HEK293 (cell line): ENCODE measurements at regions not wholly inside any gene's neighbourhood (a gene's known extent, or its start where the extent isn't known, plus 50 kb on each side); places are given as distances from the start of the nearest gene placed in this dataset.
"Not testable (repeated sequence)": the region's sequence is repeated elsewhere in the genome, so short reads cannot be mapped to it uniquely, and the experiment has no call there.

ENCODE experiments used
- ATF2 ChIP-seq: fragments of 450-650 bp; formaldehyde crosslinking; IDR thresholded peaks from 2 replicates; pipeline ENCODE4 v1.5.1; 2016; ENCODE audit warnings: missing biosample characterization, missing genetic modification characterization, low read depth
- CTCF ChIP-seq: fragments of 450-650 bp; formaldehyde crosslinking; IDR thresholded peaks from 2 replicates; pipeline ENCODE4 v1.5.1; 2016; ENCODE audit warnings: missing biosample characterization, missing genetic modification characterization
- MZF1 ChIP-seq: fragments of 450-650 bp; formaldehyde crosslinking; IDR thresholded peaks from 2 replicates; pipeline ENCODE4 v1.5.1; 2017; ENCODE audit warnings: missing biosample characterization, missing genetic modification characterization, borderline replicate concordance
- OVOL3 ChIP-seq: fragments of 450-650 bp; formaldehyde crosslinking; IDR thresholded peaks from 2 replicates; pipeline ENCODE4 v1.5.1; 2016; ENCODE audit warnings: missing biosample characterization, missing genetic modification characterization
- REST ChIP-seq: fragments of 450-650 bp; formaldehyde crosslinking; IDR thresholded peaks from 2 replicates; pipeline ENCODE4 v1.5.1; 2016; ENCODE audit warnings: missing biosample characterization, missing genetic modification characterization
- YY1 ChIP-seq: fragments of 450-650 bp; formaldehyde crosslinking; IDR thresholded peaks from 2 replicates; pipeline ENCODE4 v1.5.1; 2018; ENCODE audit warnings: missing biosample characterization, missing genetic modification characterization
- ZNF18 ChIP-seq: fragments of 450-650 bp; formaldehyde crosslinking; IDR thresholded peaks from 2 replicates; pipeline ENCODE4 v1.5.1; 2016; ENCODE audit warnings: missing biosample characterization, missing genetic modification characterization
- ZNF211 ChIP-seq: fragments of 450-650 bp; formaldehyde crosslinking; IDR thresholded peaks from 2 replicates; pipeline ENCODE4 v1.5.1; 2016; ENCODE audit warnings: low read depth, missing biosample characterization, missing genetic modification characterization
- ZNF274 ChIP-seq, 2 experiments: fragments of 200-500 bp in 1 of 2; fragments of 450-650 bp in 1 of 2; sonication (Bioruptor generic) in 1 of 2; formaldehyde crosslinking in 1 of 2; IDR thresholded peaks; 2 replicates each; pipeline versions ENCODE4 v1.5.1 to v1.6.1; 2014 to 2016; ENCODE audit warnings: borderline replicate concordance in 1 of 2, inconsistent platforms in 1 of 2, low read length in 1 of 2, missing biosample characterization in 1 of 2, missing genetic modification characterization in 1 of 2
- ZNF37A ChIP-seq: fragments of 450-650 bp; IDR thresholded peaks from 2 replicates; pipeline ENCODE4 v1.5.1; 2018; ENCODE audit warnings: missing biosample characterization, missing genetic modification characterization
- ZNF747 ChIP-seq: fragments of 450-650 bp; formaldehyde crosslinking; IDR thresholded peaks from 2 replicates; pipeline ENCODE4 v1.5.1; 2016; ENCODE audit warnings: missing biosample characterization, missing genetic modification characterization
- ZNF777 ChIP-seq: fragments of 450-650 bp; formaldehyde crosslinking; IDR thresholded peaks from 2 replicates; pipeline ENCODE4 v1.5.1; 2017; ENCODE audit warnings: missing biosample characterization, missing genetic modification characterization, borderline replicate concordance

- not testable (repeated sequence) for TF ChIP-seq REST; OVOL3 (tag by site-specific recombination); ZNF37A (tag by site-specific recombination); ZNF777 (tag by site-specific recombination); ZNF747 (tag by site-specific recombination); CTCF (tag by site-specific recombination); ZNF211 (tag by site-specific recombination); ZNF274 (IDR thresholded peaks at IDR 0.05; ENCODE audit: low read length); ZNF274 (tag by site-specific recombination; IDR thresholded peaks at IDR 0.05; ENCODE audit: borderline replicate concordance); MZF1 (tag by site-specific recombination); ATF2 (tag by site-specific recombination); YY1 (tag by site-specific recombination); ZNF18 (tag by site-specific recombination)
These were observed 75.6 kb upstream of the NIPA1 start for GRCh38 chr15:22710831-22711341.
